Fibroblast of villous mesenchyme (primary cell): ENCODE measurements at regions not wholly inside any gene's neighbourhood (a gene's known extent, or its start where the extent isn't known, plus 50 kb on each side); places are given as distances from the start of the nearest gene placed in this dataset.

ENCODE experiments used
- DNase-seq: peaks from one replicate; pipeline ENCODE4 v3.0.0-alpha.2; 2010; ENCODE audit warnings: low read depth
- H3K4me3 ChIP-seq: 2 replicates; pipeline ENCODE4 v1.5.1; 2011; ENCODE audit warnings: low read depth, mild to moderate bottlenecking, low read length
- CTCF ChIP-seq: IDR thresholded peaks from 2 replicates; pipeline ENCODE4 v1.5.1; 2012; ENCODE audit warnings: low read depth, mild to moderate bottlenecking, low read length; ENCODE audit not compliant: insufficient read depth

- DNase-seq: no peak
- no peak for TF ChIP-seq CTCF
- H3K4me3 ChIP-seq: no peak overlapping the region
These were observed 82.1 kb downstream of the MRPL14 start for GRCh38 chr6:44044940-44045671.

GRCh38 chr6:44044154-44044539 is 83.1 kb downstream of the MRPL14 start:
- no peak overlapping the region for H3K4me3 ChIP-seq
- no peak for TF ChIP-seq CTCF
- no peak for DNase-seq

- no peak for TF ChIP-seq CTCF
- H3K4me3 ChIP-seq: no peak overlapping the region
- DNase-seq: no peak
These were observed 83.6 kb downstream of the MRPL14 start for GRCh38 chr6:44043479-44044153.

GRCh38 chr6:44042989-44043478 is 84.2 kb downstream of the MRPL14 start:
- TF ChIP-seq CTCF: no peak
- DNase-seq: peak; percentile 55
- H3K4me3 ChIP-seq: no peak overlapping the region

- no peak for DNase-seq
- TF ChIP-seq CTCF: no peak
- no peak overlapping the region for H3K4me3 ChIP-seq
These were observed 84.8 kb downstream of the MRPL14 start for GRCh38 chr6:44042261-44042988.

GRCh38 chr6:44041461-44042260 is 85.6 kb downstream of the MRPL14 start:
- no peak for TF ChIP-seq CTCF
- no peak overlapping the region for H3K4me3 ChIP-seq
- peak; percentile 97 for DNase-seq
